Suprapubic skin (tissue), 4 donors: ENCODE measurements at regions not wholly inside any gene's neighbourhood (a gene's known extent, or its start where the extent isn't known, plus 50 kb on each side); places are given as distances from the start of the nearest gene placed in this dataset.

ENCODE experiments used
- POLR2A ChIP-seq, 2 donors: fragments of 450-650 bp; IDR thresholded peaks; one replicate each; pipeline ENCODE4 v1.6.1; 2017; ENCODE audit warnings: antibody characterized with exemption in 2 of 2, mild to moderate bottlenecking in 2 of 2, moderate library complexity in 2 of 2
- POLR2AphosphoS5 ChIP-seq, 3 donors: sonication (generic); formaldehyde crosslinking; IDR thresholded peaks; one replicate each; pipeline ENCODE4 v1.6.1; 2017; ENCODE audit warnings: antibody characterized with exemption in 3 of 3
- TF ChIP-seq, protein P1 (sequence below), 2 donors: fragments of 200-600 bp in 1 of 2; fragments of 450-650 bp in 1 of 2; sonication (generic) in 1 of 2; IDR thresholded peaks; one replicate each; pipeline ENCODE4 v1.5.1; 2016 to 2019; ENCODE audit warnings: antibody characterized with exemption in 2 of 2, mild to moderate bottlenecking in 1 of 2, moderate library complexity in 1 of 2

DNA sequence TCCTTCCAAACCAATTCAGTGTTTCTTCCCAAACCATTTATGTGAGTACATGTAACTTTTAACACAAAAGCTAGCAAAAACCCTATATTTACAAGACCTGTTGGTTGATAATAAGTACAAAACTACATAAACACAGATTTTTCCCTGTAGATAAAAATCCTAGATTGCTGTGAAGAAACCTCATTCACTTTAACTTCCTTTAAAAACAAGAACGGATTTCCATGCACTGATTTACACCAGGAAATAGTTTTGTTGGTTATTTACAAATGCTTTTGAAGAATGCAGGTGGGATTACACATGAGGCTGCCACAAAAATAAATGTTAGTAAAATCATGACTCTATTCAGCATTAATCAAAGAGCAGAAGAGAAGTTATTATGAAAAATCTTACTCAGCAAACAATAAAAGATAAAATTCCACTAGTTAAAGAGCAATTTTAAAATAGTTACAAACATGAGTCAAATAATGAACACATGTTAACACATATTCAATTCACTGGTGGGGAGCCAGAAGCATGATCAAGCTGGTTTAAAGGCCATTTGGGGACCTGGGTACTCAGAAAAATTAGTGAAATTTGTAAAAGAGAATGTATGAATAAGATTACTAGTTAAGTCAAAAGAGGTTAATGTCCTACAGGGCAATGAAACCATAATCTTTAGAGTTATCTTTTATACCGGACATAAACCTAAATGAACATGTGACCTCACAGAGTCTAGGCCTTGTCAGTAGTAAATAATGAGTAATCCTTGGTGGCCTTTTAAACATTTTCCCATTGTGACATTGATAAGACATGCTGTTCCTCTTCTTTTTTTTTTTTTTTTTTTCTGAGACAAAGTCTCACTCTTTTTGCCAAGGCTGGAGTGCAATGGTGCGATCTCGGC is 79.9 kb downstream of the PHLDA1 start:
- no peak for TF ChIP-seq POLR2A (IDR thresholded peaks at IDR 0.05)
- TF ChIP-seq, protein P1, sequence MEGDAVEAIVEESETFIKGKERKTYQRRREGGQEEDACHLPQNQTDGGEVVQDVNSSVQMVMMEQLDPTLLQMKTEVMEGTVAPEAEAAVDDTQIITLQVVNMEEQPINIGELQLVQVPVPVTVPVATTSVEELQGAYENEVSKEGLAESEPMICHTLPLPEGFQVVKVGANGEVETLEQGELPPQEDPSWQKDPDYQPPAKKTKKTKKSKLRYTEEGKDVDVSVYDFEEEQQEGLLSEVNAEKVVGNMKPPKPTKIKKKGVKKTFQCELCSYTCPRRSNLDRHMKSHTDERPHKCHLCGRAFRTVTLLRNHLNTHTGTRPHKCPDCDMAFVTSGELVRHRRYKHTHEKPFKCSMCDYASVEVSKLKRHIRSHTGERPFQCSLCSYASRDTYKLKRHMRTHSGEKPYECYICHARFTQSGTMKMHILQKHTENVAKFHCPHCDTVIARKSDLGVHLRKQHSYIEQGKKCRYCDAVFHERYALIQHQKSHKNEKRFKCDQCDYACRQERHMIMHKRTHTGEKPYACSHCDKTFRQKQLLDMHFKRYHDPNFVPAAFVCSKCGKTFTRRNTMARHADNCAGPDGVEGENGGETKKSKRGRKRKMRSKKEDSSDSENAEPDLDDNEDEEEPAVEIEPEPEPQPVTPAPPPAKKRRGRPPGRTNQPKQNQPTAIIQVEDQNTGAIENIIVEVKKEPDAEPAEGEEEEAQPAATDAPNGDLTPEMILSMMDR (IDR thresholded peaks at IDR 0.05): no peak
- no peak for TF ChIP-seq POLR2AphosphoS5 (IDR thresholded peaks at IDR 0.05)
